Loucy (cell line): ENCODE measurements at regions not wholly inside any gene's neighbourhood (a gene's known extent, or its start where the extent isn't known, plus 50 kb on each side); places are given as distances from the start of the nearest gene placed in this dataset.

ENCODE experiments used
- EZH2phosphoT487 ChIP-seq: fragments of 200-600 bp; IDR thresholded peaks from 2 replicates; pipeline ENCODE4 v1.6.1; 2018; ENCODE audit warnings: antibody characterized with exemption, mild to moderate bottlenecking, moderate library complexity, borderline replicate concordance
- TF ChIP-seq, protein P1 (sequence below): fragments of 200-600 bp; sonication (generic); conservative IDR thresholded peaks from 2 replicates; pipeline ENCODE4 v1.5.1; 2014; ENCODE audit warnings: mild to moderate bottlenecking, antibody characterized with exemption, low read length

DNA sequence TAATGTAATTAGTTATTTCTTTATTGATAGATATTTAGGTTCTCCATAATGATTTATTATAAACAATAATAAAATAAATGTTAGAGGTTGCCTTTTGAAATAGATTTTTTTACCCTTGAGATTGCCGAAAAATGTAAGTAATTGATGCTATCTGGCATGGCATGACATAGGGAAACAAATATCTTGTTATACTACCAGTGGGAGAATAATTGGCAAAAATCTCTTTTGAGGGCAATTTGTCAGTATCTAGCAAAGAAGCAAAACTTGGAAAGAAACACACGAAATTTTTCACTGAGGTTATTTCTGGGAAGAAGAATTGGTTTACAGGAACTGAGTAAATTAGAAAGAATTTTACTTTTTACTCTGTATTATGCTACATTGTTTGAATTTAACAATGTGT, 547.2 kb upstream of the SETBP1 start:
- TF ChIP-seq, protein P1, sequence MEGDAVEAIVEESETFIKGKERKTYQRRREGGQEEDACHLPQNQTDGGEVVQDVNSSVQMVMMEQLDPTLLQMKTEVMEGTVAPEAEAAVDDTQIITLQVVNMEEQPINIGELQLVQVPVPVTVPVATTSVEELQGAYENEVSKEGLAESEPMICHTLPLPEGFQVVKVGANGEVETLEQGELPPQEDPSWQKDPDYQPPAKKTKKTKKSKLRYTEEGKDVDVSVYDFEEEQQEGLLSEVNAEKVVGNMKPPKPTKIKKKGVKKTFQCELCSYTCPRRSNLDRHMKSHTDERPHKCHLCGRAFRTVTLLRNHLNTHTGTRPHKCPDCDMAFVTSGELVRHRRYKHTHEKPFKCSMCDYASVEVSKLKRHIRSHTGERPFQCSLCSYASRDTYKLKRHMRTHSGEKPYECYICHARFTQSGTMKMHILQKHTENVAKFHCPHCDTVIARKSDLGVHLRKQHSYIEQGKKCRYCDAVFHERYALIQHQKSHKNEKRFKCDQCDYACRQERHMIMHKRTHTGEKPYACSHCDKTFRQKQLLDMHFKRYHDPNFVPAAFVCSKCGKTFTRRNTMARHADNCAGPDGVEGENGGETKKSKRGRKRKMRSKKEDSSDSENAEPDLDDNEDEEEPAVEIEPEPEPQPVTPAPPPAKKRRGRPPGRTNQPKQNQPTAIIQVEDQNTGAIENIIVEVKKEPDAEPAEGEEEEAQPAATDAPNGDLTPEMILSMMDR: no peak
- no peak for TF ChIP-seq EZH2phosphoT487
